Right ventricle myocardium inferior (tissue), 1 donor: ENCODE measurements at regions not wholly inside any gene's neighbourhood (a gene's known extent, or its start where the extent isn't known, plus 50 kb on each side); places are given as distances from the start of the nearest gene placed in this dataset. TPM values are rescaled to one million over a fixed set of nuclear protein-coding genes. Genes with fewer than 3 reads are reported as not detected.

ENCODE experiments used
- microRNA-seq: library from miRNA; unstranded; fragments of <30 nt; microRNA quantifications from one replicate; pipeline ENCODE4 v1.2.0, GENCODE V29; 2020
- donor health status: DM: no; HTN: yes; CAD: no; lungs with severe emphysema.

Small RNA genes in the stretch of these regions (microRNA-seq; reads per million reads assigned to microRNA genes)
- not detected for gene MIR4778
